ENCODE measurements at regions not wholly inside any gene's neighbourhood (a gene's known extent, or its start where the extent isn't known, plus 50 kb on each side); places are given as distances from the start of the nearest gene placed in this dataset.
"Not testable (repeated sequence)": the region's sequence is repeated elsewhere in the genome, so short reads cannot be mapped to it uniquely, and the experiment has no call there.

GRCh38 chr3:167033866-167034265 is 346.2 kb downstream of the ZBBX start:
- H3K9me3 ChIP-seq = no peaks in the 10 kb centered on the region
- intact Hi-C loops (cut with DNase I) = loop anchor here (10.0 kb wide), 1 partner anchor 1019 kb away; no protein-coding TSS in a partner anchor
- H3K4me1 ChIP-seq = peaks cover 5% of the 10 kb centered on the region
- no peaks in the 10 kb centered on the region for H3K27me3 ChIP-seq
- ATAC-seq (no peak), DNase-seq (no peak)
- TF ChIP-seq POLR2A (IDR thresholded peaks at IDR 0.05) (no peak), CTCF (IDR thresholded peaks at IDR 0.05) (no peak)
- no peaks in the 10 kb centered on the region for H3K36me3 ChIP-seq (replicated peaks in 1 of 2; ENCODE audit: insufficient read depth in 1 of 2, low read depth in 2 of 2)
- no peak overlapping the region for H3K4me3 ChIP-seq
- H3K27ac ChIP-seq = no peak overlapping the region
- 32 to 42% methylated on average over 2 of the region's 2 CpGs for WGBS, 2 donors

GRCh38 chr3:167032267-167032876 is 347.7 kb downstream of the ZBBX start:
- Histone ChIP-seq H3K4me3 (no peak overlapping the region), H3K27me3 (no peaks in the 10 kb centered on the region), H3K27ac (no peak overlapping the region), H3K36me3 (replicated peaks in 1 of 2; ENCODE audit: insufficient read depth in 1 of 2, low read depth in 2 of 2) (no peaks in the 10 kb centered on the region), H3K9me3 (no peaks in the 10 kb centered on the region), H3K4me1 (peaks cover 5% of the 10 kb centered on the region)
- WGBS, 2 donors = 8 to 10% methylated on average over 5 of the region's 5 CpGs
- TF ChIP-seq POLR2A (IDR thresholded peaks at IDR 0.05) = no peak
- peak; percentile 5 to 76 (median 67) for TF ChIP-seq CTCF (IDR thresholded peaks at IDR 0.05)
- DNase-seq (peak in 2 of 4 donors; percentile 16 to 48), ATAC-seq (peak; percentile 53)
- intact Hi-C loops (cut with DNase I) = loop anchor here (10.0 kb wide), 1 partner anchor 1018 kb away; no protein-coding TSS in a partner anchor

- no peak for DNase-seq
- H3K27ac ChIP-seq = no peak overlapping the region
- intact Hi-C loops (cut with DNase I) = loop anchor here (10.0 kb wide), 1 partner anchor 1017 kb away; no protein-coding TSS in a partner anchor
- no peaks in the 10 kb centered on the region for H3K9me3 ChIP-seq
- TF ChIP-seq POLR2A (IDR thresholded peaks at IDR 0.05) (no peak), CTCF (IDR thresholded peaks at IDR 0.05) (no peak)
- H3K27me3 ChIP-seq = no peaks in the 10 kb centered on the region
- H3K4me1 ChIP-seq = peaks cover 5% of the 10 kb centered on the region
- ATAC-seq = no peak
- no peak overlapping the region for H3K4me3 ChIP-seq
- no peaks in the 10 kb centered on the region for H3K36me3 ChIP-seq (replicated peaks in 1 of 2; ENCODE audit: insufficient read depth in 1 of 2, low read depth in 2 of 2)
- 27 to 34% methylated on average over 12 of the region's 12 CpGs for whole genome bisulfite sequencing, 2 donors
Observed at GRCh38 chr3:167031364-167032049, 348.6 kb downstream of the ZBBX start.

GRCh38 chr3:167030082-167030725 is 349.9 kb downstream of the ZBBX start:
- no peaks in the 10 kb centered on the region for H3K9me3 ChIP-seq
- H3K4me3 ChIP-seq = no peak overlapping the region
- no peak overlapping the region for H3K27ac ChIP-seq
- H3K27me3 ChIP-seq = no peaks in the 10 kb centered on the region
- 49 to 56% methylated on average over 4 of the region's 4 CpGs for WGBS, 2 donors
- TF ChIP-seq CTCF (IDR thresholded peaks at IDR 0.05) = no peak
- TF ChIP-seq POLR2A (IDR thresholded peaks at IDR 0.05) = no peak
- H3K36me3 ChIP-seq (replicated peaks in 1 of 2; ENCODE audit: insufficient read depth in 1 of 2, low read depth in 2 of 2) = no peaks in the 10 kb centered on the region
- DNase-seq (no peak), ATAC-seq (no peak)
- intact Hi-C loops (cut with DNase I) = loop anchor here (10.0 kb wide), 1 partner anchor 1015 kb away; no protein-coding TSS in a partner anchor
- H3K4me1 ChIP-seq = peaks cover 5% of the 10 kb centered on the region

GRCh38 chr3:167019503-167019902 is 360.6 kb downstream of the ZBBX start:
- ATAC-seq; H3K27ac ChIP-seq; H3K4me3 ChIP-seq; DNase-seq; H3K36me3 ChIP-seq (replicated peaks in 1 of 2; ENCODE audit: insufficient read depth in 1 of 2, low read depth in 2 of 2); H3K27me3 ChIP-seq; H3K9me3 ChIP-seq; intact Hi-C loops (cut with DNase I); H3K4me1 ChIP-seq: not testable (repeated sequence)
- 88 to 89% methylated on average over 2 of the region's 2 CpGs for WGBS, 2 donors

GRCh38 chr3:167018591-167019111 is 361.4 kb downstream of the ZBBX start:
- DNase-seq; H3K27me3 ChIP-seq; H3K36me3 ChIP-seq (replicated peaks in 1 of 2; ENCODE audit: insufficient read depth in 1 of 2, low read depth in 2 of 2): not testable (repeated sequence)

More at GRCh38 chr3:167018591-167019111, 361.4 kb downstream of the ZBBX start:
- ATAC-seq; H3K9me3 ChIP-seq; intact Hi-C loops (cut with DNase I); H3K4me1 ChIP-seq; H3K27ac ChIP-seq; H3K4me3 ChIP-seq: not testable (repeated sequence)
- 80 to 90% methylated on average over 3 to 24 of the region's 34 CpGs for WGBS, 2 donors

Measured in body of pancreas (tissue), 4 donors.